ENCODE measurements at regions not wholly inside any gene's neighbourhood (a gene's known extent, or its start where the extent isn't known, plus 50 kb on each side); places are given as distances from the start of the nearest gene placed in this dataset.

DNA sequence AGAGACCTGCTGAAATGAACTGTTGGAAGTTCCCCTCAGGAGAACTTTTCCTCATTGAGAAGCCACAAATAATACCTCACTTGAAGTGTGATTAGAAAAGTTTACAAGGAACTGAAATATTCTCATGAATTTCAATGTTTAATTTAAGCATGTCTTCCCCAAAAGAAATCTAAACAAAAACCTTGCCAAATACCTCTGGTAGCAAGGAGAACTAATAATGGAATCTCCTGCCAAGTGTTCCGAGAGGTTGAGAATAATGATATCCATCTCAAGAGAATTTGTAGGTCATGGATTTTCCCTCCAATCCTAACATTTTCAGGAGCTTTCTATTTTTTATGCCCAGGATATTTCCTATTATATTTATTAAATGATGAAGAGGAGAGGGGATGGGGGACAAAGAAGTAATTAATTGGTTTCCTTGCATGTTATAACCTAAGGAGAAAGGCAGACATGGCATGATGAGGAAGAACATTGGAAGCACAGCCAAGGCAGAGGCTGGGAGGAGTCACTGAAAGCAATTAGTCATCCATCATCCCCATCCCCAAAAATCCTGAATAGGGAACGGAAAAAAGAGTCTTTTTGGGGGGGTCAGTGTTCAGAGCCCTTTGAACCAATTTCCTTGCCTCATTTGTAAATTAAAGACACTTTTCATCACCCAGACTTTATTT lies 93.6 kb upstream of the IL6 start:
- TF ChIP-seq, protein P1, sequence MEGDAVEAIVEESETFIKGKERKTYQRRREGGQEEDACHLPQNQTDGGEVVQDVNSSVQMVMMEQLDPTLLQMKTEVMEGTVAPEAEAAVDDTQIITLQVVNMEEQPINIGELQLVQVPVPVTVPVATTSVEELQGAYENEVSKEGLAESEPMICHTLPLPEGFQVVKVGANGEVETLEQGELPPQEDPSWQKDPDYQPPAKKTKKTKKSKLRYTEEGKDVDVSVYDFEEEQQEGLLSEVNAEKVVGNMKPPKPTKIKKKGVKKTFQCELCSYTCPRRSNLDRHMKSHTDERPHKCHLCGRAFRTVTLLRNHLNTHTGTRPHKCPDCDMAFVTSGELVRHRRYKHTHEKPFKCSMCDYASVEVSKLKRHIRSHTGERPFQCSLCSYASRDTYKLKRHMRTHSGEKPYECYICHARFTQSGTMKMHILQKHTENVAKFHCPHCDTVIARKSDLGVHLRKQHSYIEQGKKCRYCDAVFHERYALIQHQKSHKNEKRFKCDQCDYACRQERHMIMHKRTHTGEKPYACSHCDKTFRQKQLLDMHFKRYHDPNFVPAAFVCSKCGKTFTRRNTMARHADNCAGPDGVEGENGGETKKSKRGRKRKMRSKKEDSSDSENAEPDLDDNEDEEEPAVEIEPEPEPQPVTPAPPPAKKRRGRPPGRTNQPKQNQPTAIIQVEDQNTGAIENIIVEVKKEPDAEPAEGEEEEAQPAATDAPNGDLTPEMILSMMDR (conservative IDR thresholded peaks at IDR 0.05): no peak
- no peak for TF ChIP-seq EZH2 (IDR thresholded peaks at IDR 0.05; ENCODE audit: low read depth)
